OCI-LY3 (cell line): ENCODE measurements at regions not wholly inside any gene's neighbourhood (a gene's known extent, or its start where the extent isn't known, plus 50 kb on each side); places are given as distances from the start of the nearest gene placed in this dataset.

Source experiments
- EZH2phosphoT487 ChIP-seq: fragments of 200-600 bp; shearing (Covaris generic); IDR thresholded peaks from 2 replicates; pipeline ENCODE4 v1.6.1; 2018; ENCODE audit warnings: antibody characterized with exemption, mixed run types, low read depth
- TF ChIP-seq, protein P1 (sequence below): fragments of 200-600, 300-600 bp; sonication (generic); IDR thresholded peaks from 2 replicates; pipeline ENCODE4 v1.5.1; 2014; ENCODE audit warnings: antibody characterized with exemption, low read length, low read depth

DNA sequence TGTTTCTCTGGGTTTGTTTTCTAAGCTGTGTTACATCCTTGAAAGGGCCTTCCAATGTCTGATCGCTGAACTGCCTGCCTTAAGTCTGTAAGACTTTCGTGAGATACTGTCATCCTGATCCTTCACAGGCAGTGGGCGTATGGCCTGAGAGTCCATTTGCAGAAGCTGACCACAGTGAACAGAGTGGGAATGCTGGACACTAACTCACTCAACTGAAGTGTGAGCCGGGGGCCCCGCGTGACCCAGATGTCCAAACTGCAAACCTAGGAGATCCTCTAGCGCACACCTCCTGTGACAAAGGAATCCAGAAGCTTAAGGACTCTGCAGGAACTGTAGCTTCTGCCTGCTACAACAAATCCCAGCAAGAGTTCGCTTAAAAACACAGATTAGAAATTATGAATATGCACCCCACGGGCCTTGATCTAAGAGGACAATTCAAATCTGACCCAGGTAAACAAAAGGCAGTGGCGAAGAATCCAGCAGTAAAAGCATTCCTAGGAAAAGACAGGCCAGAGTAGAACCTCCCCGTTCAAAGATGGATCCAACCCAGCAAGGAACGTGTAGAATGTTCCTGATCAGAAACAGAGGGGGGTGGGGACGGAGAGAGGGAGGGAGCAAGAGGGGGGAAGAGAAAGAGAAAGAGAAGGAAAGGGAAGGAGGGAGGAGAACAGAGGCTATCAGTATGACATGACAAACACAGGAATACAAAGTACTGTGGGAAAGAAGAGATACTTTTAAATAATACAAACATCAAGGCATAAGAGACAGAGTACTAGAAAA lies 135.0 kb upstream of the AFDN start:
- TF ChIP-seq, protein P1, sequence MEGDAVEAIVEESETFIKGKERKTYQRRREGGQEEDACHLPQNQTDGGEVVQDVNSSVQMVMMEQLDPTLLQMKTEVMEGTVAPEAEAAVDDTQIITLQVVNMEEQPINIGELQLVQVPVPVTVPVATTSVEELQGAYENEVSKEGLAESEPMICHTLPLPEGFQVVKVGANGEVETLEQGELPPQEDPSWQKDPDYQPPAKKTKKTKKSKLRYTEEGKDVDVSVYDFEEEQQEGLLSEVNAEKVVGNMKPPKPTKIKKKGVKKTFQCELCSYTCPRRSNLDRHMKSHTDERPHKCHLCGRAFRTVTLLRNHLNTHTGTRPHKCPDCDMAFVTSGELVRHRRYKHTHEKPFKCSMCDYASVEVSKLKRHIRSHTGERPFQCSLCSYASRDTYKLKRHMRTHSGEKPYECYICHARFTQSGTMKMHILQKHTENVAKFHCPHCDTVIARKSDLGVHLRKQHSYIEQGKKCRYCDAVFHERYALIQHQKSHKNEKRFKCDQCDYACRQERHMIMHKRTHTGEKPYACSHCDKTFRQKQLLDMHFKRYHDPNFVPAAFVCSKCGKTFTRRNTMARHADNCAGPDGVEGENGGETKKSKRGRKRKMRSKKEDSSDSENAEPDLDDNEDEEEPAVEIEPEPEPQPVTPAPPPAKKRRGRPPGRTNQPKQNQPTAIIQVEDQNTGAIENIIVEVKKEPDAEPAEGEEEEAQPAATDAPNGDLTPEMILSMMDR = no peak
- no peak for TF ChIP-seq EZH2phosphoT487
